ENCODE measurements at regions not wholly inside any gene's neighbourhood (a gene's known extent, or its start where the extent isn't known, plus 50 kb on each side); places are given as distances from the start of the nearest gene placed in this dataset.

GRCh38 chrX:19283597-19284339 is 60.0 kb upstream of the PDHA1 start:
- dilution Hi-C loops (cut with MboI; ENCODE audit: extremely low pct_ligation_motif_present, low sequenced_read_pairs) = no loop called here
- H3K9me1 ChIP-seq (replicated peaks; ENCODE audit: control insufficient read depth, extremely low read depth, insufficient read depth, low read length) = no peaks in the 10 kb centered on the region
- H2AFZ ChIP-seq (ENCODE audit: low read depth, low read length) = no peak overlapping the region
- H3K27ac ChIP-seq (ENCODE audit: insufficient read depth, low read depth, low read length) = no peak overlapping the region
- ChIA-PET CTCF (no interaction called here), POLR2A (no interaction called here)
- H3K79me2 ChIP-seq (ENCODE audit: control insufficient read depth, insufficient read depth, low read length) = no peaks in the 10 kb centered on the region
- H3K9me3 ChIP-seq (replicated peaks; ENCODE audit: control insufficient read depth, insufficient read depth, low read length) = no peaks in the 10 kb centered on the region
- no peaks in the 10 kb centered on the region for H3K27me3 ChIP-seq (ENCODE audit: control insufficient read depth in 2 of 2, insufficient read depth in 2 of 2, low read length in 2 of 2)
- H3K36me3 ChIP-seq (ENCODE audit: control insufficient read depth in 2 of 2, extremely low read depth in 1 of 2, insufficient read depth in 2 of 2, low read length in 2 of 2) = no peaks in the 10 kb centered on the region
- no peak overlapping the region for H3K4me3 ChIP-seq (replicated peaks in 1 of 3; ENCODE audit: insufficient read depth in 1 of 3, low read depth in 1 of 3, low read length in 3 of 3)
- DNase-seq (ENCODE audit: low read depth, low spot score) = no peak
- no peak for TF ChIP-seq FOS (IDR thresholded peaks at IDR 0.05; ENCODE audit: borderline replicate concordance, insufficient read depth, low read length)
- no peak for TF ChIP-seq JUN (IDR thresholded peaks at IDR 0.05; ENCODE audit: borderline replicate concordance, insufficient read depth, insufficient read length, low read depth)
- no peak for TF ChIP-seq MAX (IDR thresholded peaks at IDR 0.05; ENCODE audit: insufficient read depth, insufficient read length)
- no peak for TF ChIP-seq POLR2A (IDR thresholded peaks at IDR 0.05; ENCODE audit: low read depth, low read length)
- no peak for TF ChIP-seq EZH2 (IDR thresholded peaks at IDR 0.05; ENCODE audit: borderline replicate concordance, low read depth, low read length, severe bottlenecking)
- TF ChIP-seq GATA2 (IDR thresholded peaks at IDR 0.05; ENCODE audit: insufficient read depth, insufficient read length, low read depth, low read length) = no peak
- TF ChIP-seq POLR2AphosphoS5 (IDR thresholded peaks at IDR 0.05; ENCODE audit: insufficient read depth, low read depth, low read length) = no peak
- no peak for TF ChIP-seq MYC (IDR thresholded peaks at IDR 0.05; ENCODE audit: low read depth, low read length)
- TF ChIP-seq, protein P1, sequence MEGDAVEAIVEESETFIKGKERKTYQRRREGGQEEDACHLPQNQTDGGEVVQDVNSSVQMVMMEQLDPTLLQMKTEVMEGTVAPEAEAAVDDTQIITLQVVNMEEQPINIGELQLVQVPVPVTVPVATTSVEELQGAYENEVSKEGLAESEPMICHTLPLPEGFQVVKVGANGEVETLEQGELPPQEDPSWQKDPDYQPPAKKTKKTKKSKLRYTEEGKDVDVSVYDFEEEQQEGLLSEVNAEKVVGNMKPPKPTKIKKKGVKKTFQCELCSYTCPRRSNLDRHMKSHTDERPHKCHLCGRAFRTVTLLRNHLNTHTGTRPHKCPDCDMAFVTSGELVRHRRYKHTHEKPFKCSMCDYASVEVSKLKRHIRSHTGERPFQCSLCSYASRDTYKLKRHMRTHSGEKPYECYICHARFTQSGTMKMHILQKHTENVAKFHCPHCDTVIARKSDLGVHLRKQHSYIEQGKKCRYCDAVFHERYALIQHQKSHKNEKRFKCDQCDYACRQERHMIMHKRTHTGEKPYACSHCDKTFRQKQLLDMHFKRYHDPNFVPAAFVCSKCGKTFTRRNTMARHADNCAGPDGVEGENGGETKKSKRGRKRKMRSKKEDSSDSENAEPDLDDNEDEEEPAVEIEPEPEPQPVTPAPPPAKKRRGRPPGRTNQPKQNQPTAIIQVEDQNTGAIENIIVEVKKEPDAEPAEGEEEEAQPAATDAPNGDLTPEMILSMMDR (IDR thresholded peaks at IDR 0.05; ENCODE audit: extremely low read depth in 1 of 2, insufficient read depth in 1 of 2, low read depth in 1 of 2, low read length in 2 of 2) = no peak
- H3K4me1 ChIP-seq (ENCODE audit: control insufficient read depth, extremely low read depth, insufficient read depth, low read length) = no peaks in the 10 kb centered on the region
- no peak overlapping the region for H3K9ac ChIP-seq (replicated peaks; ENCODE audit: extremely low read depth, insufficient read depth, low read length)
- H3K4me2 ChIP-seq (ENCODE audit: insufficient read depth, low read length) = no peak overlapping the region
- H4K20me1 ChIP-seq (replicated peaks; ENCODE audit: control insufficient read depth, extremely low read depth, insufficient read depth, low read length) = no peaks in the 10 kb centered on the region
- no peak for FAIRE-seq
- no TSS peak for BruUV-seq (replicated peaks)
- intact Hi-C loops (cut with micrococcal nuclease) = no loop called here
